ENCODE measurements at regions not wholly inside any gene's neighbourhood (a gene's known extent, or its start where the extent isn't known, plus 50 kb on each side); places are given as distances from the start of the nearest gene placed in this dataset.

- Mint-ChIP-seq H3K27me3 (ENCODE audit: low read depth, poor library complexity) (no peaks in the 10 kb centered on the region), H3K4me1 (no peaks in the 10 kb centered on the region), H3K9me3 (no peaks in the 10 kb centered on the region), H3K4me3 (no peak overlapping the region), H3K27ac (no peak overlapping the region), H3K36me3 (ENCODE audit: low read depth) (no peaks in the 10 kb centered on the region)
- no peak for TF ChIP-seq CTCF (IDR thresholded peaks at IDR 0.05)
- DNase-seq = no peak
Observed at GRCh38 chr4:138899999-138900398, 115.6 kb upstream of the NOCT start.

- Mint-ChIP-seq H3K27me3 (ENCODE audit: low read depth, poor library complexity) (no peaks in the 10 kb centered on the region), H3K9me3 (no peaks in the 10 kb centered on the region), H3K27ac (no peak overlapping the region), H3K4me3 (no peak overlapping the region), H3K4me1 (no peaks in the 10 kb centered on the region), H3K36me3 (ENCODE audit: low read depth) (no peaks in the 10 kb centered on the region)
- TF ChIP-seq CTCF (IDR thresholded peaks at IDR 0.05) = no peak
- no peak for DNase-seq
Observed at GRCh38 chr4:138898282-138898681, 117.3 kb upstream of the NOCT start.

GRCh38 chr4:138897811-138898226 lies 117.8 kb upstream of the NOCT start:
- no peak for TF ChIP-seq CTCF (IDR thresholded peaks at IDR 0.05)
- H3K4me3 Mint-ChIP-seq = no peak overlapping the region
- H3K27ac Mint-ChIP-seq = no peak overlapping the region
- H3K36me3 Mint-ChIP-seq (ENCODE audit: low read depth) = no peaks in the 10 kb centered on the region
- H3K27me3 Mint-ChIP-seq (ENCODE audit: low read depth, poor library complexity) = no peaks in the 10 kb centered on the region
- H3K4me1 Mint-ChIP-seq = no peaks in the 10 kb centered on the region
- H3K9me3 Mint-ChIP-seq = no peaks in the 10 kb centered on the region
- DNase-seq = no peak

GRCh38 chr4:138894709-138895108 lies 120.9 kb upstream of the NOCT start:
- peaks cover 2% of the 10 kb centered on the region for H3K27me3 Mint-ChIP-seq (ENCODE audit: low read depth, poor library complexity)
- no peak for TF ChIP-seq CTCF (IDR thresholded peaks at IDR 0.05)
- peaks cover 24% of the 10 kb centered on the region for H3K4me1 Mint-ChIP-seq
- no peak overlapping the region for H3K27ac Mint-ChIP-seq
- no peak for DNase-seq
- no peak overlapping the region for H3K4me3 Mint-ChIP-seq
- no peaks in the 10 kb centered on the region for H3K36me3 Mint-ChIP-seq (ENCODE audit: low read depth)
- no peaks in the 10 kb centered on the region for H3K9me3 Mint-ChIP-seq

DNA sequence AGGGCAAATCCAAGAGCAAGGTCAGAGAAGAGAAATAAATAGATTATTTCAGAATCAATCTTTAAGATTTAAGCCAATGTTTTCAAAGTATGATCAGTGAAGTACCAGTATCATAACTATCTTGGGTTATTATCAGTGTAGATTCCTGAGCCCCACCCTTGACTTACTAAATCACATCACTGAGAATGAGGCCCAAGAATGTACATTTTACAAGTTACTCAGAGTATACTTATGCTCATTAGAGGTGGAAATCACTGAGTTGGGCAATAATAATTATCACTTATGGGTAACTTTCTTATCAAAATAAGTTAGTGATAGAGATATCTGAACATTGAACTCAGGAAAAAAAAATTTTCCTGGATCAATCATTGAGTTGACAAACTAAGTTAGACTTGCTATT lies 121.6 kb upstream of the NOCT start:
- peaks cover 3% of the 10 kb centered on the region for H3K9me3 Mint-ChIP-seq
- peaks cover 31% of the 10 kb centered on the region for H3K4me1 Mint-ChIP-seq
- H3K36me3 Mint-ChIP-seq (ENCODE audit: low read depth) = no peaks in the 10 kb centered on the region
- no peak overlapping the region for H3K27ac Mint-ChIP-seq
- H3K4me3 Mint-ChIP-seq = no peak overlapping the region
- peaks cover 2% of the 10 kb centered on the region for H3K27me3 Mint-ChIP-seq (ENCODE audit: low read depth, poor library complexity)
- DNase-seq = no peak
- no peak for TF ChIP-seq CTCF (IDR thresholded peaks at IDR 0.05)

DNA sequence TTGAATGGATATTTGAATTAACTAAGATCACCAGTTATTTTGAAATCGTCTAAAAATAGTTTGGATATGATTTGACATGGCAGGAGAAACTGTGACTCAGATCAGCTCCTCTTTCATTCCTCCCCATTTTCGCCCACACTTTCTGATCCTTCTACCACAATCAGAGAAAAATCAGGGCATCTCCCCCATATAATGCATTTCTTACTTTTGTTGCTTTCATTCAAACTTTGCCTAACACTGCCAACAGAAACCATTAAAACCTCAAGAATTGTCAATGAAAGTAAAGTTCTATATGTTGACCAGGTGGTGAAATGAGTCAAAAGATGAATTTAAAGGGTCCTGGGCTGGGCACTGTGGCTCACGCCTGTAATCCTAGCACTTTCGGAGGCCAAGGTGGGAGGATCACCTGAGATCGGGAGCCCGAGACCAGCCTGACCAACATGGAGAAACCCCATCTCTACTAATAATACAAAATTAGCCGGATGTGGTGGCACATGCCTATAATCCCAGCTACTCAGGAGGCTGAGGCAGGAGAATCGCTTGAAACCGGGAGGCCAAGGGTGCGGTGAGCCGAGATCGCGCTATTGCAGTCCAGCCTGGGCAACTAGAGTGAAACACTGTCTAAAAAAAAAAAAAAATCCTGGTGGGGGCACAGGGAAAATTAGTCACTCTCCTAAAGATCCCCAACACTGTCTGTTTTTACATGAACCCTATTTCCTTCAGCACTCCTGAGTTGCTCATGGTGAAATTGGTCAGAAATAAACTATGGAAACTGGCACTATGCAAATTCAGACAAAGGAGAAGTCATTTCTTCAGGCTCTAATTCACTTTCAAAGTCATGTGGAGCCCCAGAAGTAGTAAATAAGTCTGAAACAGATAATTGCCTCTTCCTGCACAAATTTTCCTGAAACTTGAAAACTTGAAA lies 122.8 kb upstream of the NOCT start:
- Mint-ChIP-seq H3K36me3 (ENCODE audit: low read depth) (peaks cover 4% of the 10 kb centered on the region), H3K4me1 (peaks cover 33% of the 10 kb centered on the region), H3K27ac (no peak overlapping the region), H3K4me3 (no peak overlapping the region), H3K9me3 (peaks cover 12% of the 10 kb centered on the region), H3K27me3 (ENCODE audit: low read depth, poor library complexity) (peaks cover 2% of the 10 kb centered on the region)
- TF ChIP-seq CTCF (IDR thresholded peaks at IDR 0.05) = no peak
- DNase-seq = no peak

All from nephron progenitor cell (in vitro differentiated cells).